ENCODE measurements at regions not wholly inside any gene's neighbourhood (a gene's known extent, or its start where the extent isn't known, plus 50 kb on each side); places are given as distances from the start of the nearest gene placed in this dataset.
"Not testable (repeated sequence)": the region's sequence is repeated elsewhere in the genome, so short reads cannot be mapped to it uniquely, and the experiment has no call there.

- no peak overlapping the region for H3K27ac ChIP-seq
These were observed 370.9 kb downstream of the PRR32 start for GRCh38 chrX:127190381-127190780.

GRCh38 chrX:127207326-127207725 lies 387.8 kb downstream of the PRR32 start:
- no peak overlapping the region for H3K27ac ChIP-seq
- TF ChIP-seq CTCF (IDR thresholded peaks at IDR 0.05): no peak
- no peak for TF ChIP-seq ZFX (IDR thresholded peaks at IDR 0.05; ENCODE audit: borderline replicate concordance)

More at GRCh38 chrX:127190381-127190780, 370.9 kb downstream of the PRR32 start:
- TF ChIP-seq ZFX (IDR thresholded peaks at IDR 0.05; ENCODE audit: borderline replicate concordance) (no peak), CTCF (IDR thresholded peaks at IDR 0.05) (no peak)

- not testable (repeated sequence) for H3K27ac ChIP-seq
These were observed 402.3 kb downstream of the PRR32 start for GRCh38 chrX:127221821-127222220.

- H3K27ac ChIP-seq: no peak overlapping the region
- TF ChIP-seq CTCF (IDR thresholded peaks at IDR 0.05) (no peak), ZFX (IDR thresholded peaks at IDR 0.05; ENCODE audit: borderline replicate concordance) (no peak)
These were observed 424.1 kb downstream of the PRR32 start for GRCh38 chrX:127243654-127244053.

GRCh38 chrX:127259742-127260141 lies 440.2 kb downstream of the PRR32 start:
- TF ChIP-seq ZFX (IDR thresholded peaks at IDR 0.05; ENCODE audit: borderline replicate concordance) (no peak), CTCF (IDR thresholded peaks at IDR 0.05) (no peak)
- H3K27ac ChIP-seq: no peak overlapping the region

- TF ChIP-seq ZFX (IDR thresholded peaks at IDR 0.05; ENCODE audit: borderline replicate concordance): no peak
- no peak overlapping the region for H3K27ac ChIP-seq
These were observed 456.8 kb downstream of the PRR32 start for GRCh38 chrX:127276326-127276725.

GRCh38 chrX:127300511-127300910 lies 481.0 kb downstream of the PRR32 start:
- TF ChIP-seq CTCF (IDR thresholded peaks at IDR 0.05) (no peak), ZFX (IDR thresholded peaks at IDR 0.05; ENCODE audit: borderline replicate concordance) (no peak)
- no peak overlapping the region for H3K27ac ChIP-seq

- no peak overlapping the region for H3K27ac ChIP-seq
- TF ChIP-seq ZFX (IDR thresholded peaks at IDR 0.05; ENCODE audit: borderline replicate concordance): no peak
- TF ChIP-seq CTCF (IDR thresholded peaks at IDR 0.05): no peak
These were observed 483.3 kb downstream of the PRR32 start for GRCh38 chrX:127302841-127303240.

All from 22Rv1 (cell line).